ENCODE measurements at regions not wholly inside any gene's neighbourhood (a gene's known extent, or its start where the extent isn't known, plus 50 kb on each side); places are given as distances from the start of the nearest gene placed in this dataset.

DNA sequence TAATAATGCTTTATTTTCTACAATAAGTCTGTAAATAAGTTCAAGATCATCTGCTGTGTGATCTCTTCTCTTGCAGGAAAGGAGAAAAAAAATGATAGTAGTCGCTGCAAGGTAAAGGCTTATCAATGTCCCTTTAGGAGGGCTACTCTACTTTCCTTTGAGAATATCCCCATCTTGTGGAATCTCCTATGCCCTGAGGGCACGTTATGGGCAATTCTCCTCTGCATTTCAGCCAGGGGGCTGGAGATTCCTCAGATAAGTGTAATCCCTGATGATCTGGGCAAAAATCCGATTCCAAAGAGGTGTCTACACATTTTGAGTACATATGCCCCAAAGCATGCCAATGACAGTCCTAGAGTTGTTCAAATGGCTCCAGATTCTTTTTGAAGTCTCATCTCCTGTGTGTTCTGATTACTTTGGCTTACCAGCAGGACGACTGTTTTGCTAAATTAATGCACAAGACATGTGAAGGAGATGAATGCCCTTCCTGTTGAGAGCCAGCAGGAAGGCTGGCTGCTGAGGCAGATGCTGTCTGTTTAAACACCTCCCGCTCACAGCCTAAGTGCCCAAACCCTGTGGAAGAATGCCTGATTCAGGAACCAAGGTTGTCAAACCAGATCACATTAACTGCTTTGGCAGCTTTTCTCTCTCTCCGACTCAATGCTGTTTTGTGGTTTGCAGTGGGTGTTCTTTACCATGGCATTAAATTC lies 171.2 kb upstream of the COL1A2 start:
- TF ChIP-seq EP300 (IDR thresholded peaks at IDR 0.05) (no peak), POLR2A (IDR thresholded peaks at IDR 0.05) (no peak)
- TF ChIP-seq, protein P1, sequence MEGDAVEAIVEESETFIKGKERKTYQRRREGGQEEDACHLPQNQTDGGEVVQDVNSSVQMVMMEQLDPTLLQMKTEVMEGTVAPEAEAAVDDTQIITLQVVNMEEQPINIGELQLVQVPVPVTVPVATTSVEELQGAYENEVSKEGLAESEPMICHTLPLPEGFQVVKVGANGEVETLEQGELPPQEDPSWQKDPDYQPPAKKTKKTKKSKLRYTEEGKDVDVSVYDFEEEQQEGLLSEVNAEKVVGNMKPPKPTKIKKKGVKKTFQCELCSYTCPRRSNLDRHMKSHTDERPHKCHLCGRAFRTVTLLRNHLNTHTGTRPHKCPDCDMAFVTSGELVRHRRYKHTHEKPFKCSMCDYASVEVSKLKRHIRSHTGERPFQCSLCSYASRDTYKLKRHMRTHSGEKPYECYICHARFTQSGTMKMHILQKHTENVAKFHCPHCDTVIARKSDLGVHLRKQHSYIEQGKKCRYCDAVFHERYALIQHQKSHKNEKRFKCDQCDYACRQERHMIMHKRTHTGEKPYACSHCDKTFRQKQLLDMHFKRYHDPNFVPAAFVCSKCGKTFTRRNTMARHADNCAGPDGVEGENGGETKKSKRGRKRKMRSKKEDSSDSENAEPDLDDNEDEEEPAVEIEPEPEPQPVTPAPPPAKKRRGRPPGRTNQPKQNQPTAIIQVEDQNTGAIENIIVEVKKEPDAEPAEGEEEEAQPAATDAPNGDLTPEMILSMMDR (IDR thresholded peaks at IDR 0.05) = no peak

Data from tibial nerve (tissue), 4 donors.